ENCODE measurements at regions not wholly inside any gene's neighbourhood (a gene's known extent, or its start where the extent isn't known, plus 50 kb on each side); places are given as distances from the start of the nearest gene placed in this dataset.

GRCh38 chr6:148053209-148053608 lies 289.4 kb upstream of the SASH1 start:
- DNase-seq (no peak), ATAC-seq (no peak)
- intact Hi-C loops (cut with micrococcal nuclease) = no loop called here

- ATAC-seq = no peak
- no peak for DNase-seq
- intact Hi-C loops (cut with micrococcal nuclease) = no loop called here
These were observed 288.8 kb upstream of the SASH1 start for GRCh38 chr6:148053796-148054195.

DNA sequence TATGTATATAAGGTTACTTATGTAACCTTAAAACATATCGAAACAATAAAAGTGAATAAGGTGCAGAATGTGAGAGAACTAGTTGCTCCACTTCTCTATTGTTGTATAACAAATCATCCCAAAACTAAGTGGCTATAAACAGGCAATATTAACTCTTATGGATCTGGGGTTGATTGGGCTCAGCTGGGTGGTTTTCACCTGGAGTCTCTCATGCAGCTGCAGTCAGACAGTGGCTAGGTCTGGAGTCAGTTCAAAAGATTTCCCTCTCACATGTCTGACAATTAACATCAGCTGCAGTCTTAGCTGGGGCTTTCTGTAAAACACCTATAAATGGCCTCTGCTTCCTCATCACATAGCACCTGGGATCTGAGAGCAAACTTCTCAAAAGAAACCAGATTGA lies 288.4 kb upstream of the SASH1 start:
- ATAC-seq = no peak
- DNase-seq = no peak
- intact Hi-C loops (cut with micrococcal nuclease) = no loop called here

- intact Hi-C loops (cut with micrococcal nuclease) = no loop called here
- no peak for DNase-seq
- ATAC-seq = no peak
These were observed 287.2 kb upstream of the SASH1 start for GRCh38 chr6:148055419-148055818.

- intact Hi-C loops (cut with micrococcal nuclease) = no loop called here
- ATAC-seq = no peak
- no peak for DNase-seq
These were observed 282.8 kb upstream of the SASH1 start for GRCh38 chr6:148059869-148060268.

DNA sequence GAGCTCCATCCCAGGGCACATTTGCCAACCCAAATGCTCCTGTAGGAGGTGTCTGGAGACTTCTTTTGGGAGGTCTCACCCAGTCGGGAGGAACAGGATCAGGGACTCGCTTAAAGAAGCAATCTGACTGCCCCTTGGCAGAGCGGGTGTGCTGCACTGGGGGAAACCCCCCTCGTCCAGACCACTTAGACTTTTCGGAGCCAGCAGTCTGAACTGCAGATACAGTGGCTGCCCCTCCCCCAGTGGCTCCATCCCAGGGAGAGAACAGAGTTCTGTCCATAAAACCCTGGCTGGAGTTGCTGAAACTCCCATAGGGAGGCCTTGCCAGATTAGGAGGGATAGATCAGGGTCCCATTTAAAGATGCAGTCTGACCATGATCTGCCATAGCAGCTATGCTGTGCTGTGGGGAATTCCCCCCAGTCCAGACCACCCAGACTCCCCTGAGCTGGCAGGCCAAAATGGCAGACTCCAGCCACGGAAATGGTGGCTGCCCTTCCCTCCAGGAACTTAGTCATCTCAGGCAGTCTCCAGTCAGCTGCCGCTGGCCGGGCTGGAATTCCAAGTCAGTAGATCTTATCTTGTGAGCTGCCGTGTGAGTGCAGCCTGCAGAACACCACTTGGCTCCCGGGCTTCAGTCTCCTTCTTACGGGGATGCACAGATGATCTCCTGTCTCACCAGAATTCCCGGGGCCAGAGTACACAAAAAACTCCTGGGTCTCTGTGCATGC lies 278.1 kb upstream of the SASH1 start:
- DNase-seq = no peak
- no peak for ATAC-seq
- intact Hi-C loops (cut with micrococcal nuclease) = no loop called here

GRCh38 chr6:148068437-148069061 lies 274.1 kb upstream of the SASH1 start:
- ATAC-seq = no peak
- DNase-seq = no peak
- intact Hi-C loops (cut with micrococcal nuclease) = no loop called here

DNA sequence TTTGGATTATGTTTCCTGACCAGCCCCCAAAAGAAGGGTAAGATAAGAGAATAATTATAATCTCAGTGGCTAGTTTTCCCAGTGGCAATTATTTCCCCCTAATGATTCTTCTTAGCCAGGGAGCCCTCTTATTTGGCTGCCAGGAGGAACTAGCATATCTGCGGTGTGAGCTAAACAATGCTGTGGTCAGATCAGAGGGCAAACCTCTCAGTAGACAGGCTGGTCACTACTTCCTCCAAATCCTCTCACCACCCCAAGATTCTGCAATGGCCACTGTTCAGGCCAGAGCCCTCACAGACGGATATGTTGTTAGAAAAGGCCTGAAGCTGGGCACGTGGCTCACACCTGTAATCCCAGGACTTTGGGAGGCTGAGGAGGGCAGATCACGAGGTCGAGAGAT lies 273.4 kb upstream of the SASH1 start:
- ATAC-seq (no peak), DNase-seq (no peak)
- intact Hi-C loops (cut with micrococcal nuclease) = no loop called here

GRCh38 chr6:148074291-148074690 lies 268.3 kb upstream of the SASH1 start:
- no peak for DNase-seq
- no peak for ATAC-seq
- intact Hi-C loops (cut with micrococcal nuclease) = no loop called here

- ATAC-seq (no peak), DNase-seq (no peak)
- intact Hi-C loops (cut with micrococcal nuclease) = no loop called here
These were observed 267.9 kb upstream of the SASH1 start for GRCh38 chr6:148074738-148075137.

DNA sequence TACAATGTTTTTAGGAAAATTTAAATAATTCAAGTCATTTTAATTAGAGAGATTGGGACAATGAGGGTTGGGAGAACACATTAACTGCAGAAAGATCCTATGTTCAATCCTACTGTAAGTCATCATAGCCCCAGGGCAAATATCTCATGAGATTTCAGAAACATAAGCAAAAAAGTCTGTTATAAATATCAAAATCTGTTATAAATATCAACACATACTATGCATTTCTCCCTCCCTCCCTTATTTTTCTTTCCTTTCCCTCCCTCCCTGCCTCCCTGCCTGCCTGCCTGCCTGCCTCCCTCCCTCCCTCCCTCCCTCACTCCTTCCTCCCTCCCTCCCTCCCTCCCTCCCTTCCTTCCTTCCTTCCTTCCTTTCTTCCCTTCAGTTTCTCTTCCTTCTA lies 267.3 kb upstream of the SASH1 start:
- DNase-seq = no peak
- ATAC-seq = no peak
- intact Hi-C loops (cut with micrococcal nuclease) = no loop called here

DNA sequence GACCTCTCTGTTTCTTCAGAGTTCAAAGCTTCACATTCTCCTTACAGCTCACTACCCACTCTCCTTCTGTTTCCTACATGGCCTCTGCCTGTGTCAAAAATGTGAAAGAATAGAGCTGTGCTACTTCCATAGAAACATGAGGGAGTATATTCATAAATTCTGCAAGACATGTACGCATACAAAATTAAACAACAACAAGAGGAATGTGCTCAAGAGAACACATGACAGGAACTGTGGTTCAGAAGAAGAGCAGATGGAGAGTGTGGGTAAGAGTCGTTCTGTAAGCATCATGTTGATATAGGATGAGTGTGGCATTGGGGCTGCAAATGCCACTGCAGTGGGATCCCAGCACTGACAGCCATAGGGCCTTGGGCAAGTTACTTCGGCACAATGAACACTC lies 266.6 kb upstream of the SASH1 start:
- DNase-seq (no peak), ATAC-seq (no peak)
- intact Hi-C loops (cut with micrococcal nuclease) = no loop called here

DNA sequence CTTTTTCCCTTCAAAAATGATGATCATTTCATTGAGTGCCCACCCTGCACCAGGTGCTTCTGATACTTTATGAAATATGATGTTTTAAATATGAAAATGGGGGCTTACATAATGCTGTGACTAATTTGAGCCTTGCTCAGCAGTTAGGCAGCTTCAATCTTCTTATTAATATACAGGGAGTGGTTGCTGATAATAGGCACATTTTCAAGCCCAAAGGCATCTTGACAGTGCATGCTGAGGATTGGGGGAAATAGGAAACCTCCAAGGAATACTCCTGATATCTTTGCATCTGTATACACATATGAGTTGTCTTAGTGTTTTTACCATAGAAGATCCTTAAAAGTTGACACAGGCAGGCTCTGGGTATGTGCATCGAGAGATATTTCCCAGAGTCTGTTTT lies 262.3 kb upstream of the SASH1 start:
- ATAC-seq (no peak), DNase-seq (no peak)
- intact Hi-C loops (cut with micrococcal nuclease) = no loop called here

DNA sequence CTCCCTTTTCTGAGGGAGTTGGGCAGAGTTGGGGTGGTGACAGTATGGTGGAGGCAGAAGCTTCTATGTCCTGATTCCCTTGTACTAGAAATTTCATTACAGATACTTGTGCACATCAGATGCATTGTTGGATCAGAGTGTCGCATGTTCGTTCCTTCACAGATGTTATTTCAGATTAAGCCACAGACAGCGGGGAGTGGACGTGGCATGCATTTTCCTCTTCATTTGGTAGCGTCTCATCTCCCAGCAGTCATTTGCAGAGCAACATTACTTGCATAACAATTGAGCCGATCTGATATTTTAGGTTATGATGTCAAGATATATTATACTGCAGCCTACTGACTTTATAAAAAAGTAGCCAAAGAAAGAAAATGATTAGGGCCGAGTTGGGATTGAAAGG lies 261.6 kb upstream of the SASH1 start:
- ATAC-seq (no peak), DNase-seq (no peak)
- intact Hi-C loops (cut with micrococcal nuclease) = no loop called here

DNA sequence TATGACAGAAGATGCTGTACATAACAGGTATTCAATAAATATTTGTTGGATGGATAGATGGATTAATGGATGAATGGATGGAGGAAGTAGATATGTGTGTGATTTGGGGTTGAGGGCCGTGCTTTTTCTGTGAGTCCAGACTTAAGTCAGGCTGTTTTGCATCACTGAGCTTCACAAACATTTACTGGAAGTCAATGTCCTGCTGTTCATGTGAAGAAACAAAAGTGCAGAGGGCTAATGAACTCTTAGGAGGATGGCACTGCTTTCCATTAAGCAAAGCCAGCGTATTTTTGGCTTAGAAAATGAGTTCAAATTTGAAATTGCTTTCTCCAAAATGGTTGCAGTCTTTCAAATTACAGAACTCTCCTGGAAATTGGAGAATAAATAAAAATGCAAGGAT lies 260.6 kb upstream of the SASH1 start:
- no peak for ATAC-seq
- DNase-seq = no peak
- intact Hi-C loops (cut with micrococcal nuclease) = no loop called here

DNA sequence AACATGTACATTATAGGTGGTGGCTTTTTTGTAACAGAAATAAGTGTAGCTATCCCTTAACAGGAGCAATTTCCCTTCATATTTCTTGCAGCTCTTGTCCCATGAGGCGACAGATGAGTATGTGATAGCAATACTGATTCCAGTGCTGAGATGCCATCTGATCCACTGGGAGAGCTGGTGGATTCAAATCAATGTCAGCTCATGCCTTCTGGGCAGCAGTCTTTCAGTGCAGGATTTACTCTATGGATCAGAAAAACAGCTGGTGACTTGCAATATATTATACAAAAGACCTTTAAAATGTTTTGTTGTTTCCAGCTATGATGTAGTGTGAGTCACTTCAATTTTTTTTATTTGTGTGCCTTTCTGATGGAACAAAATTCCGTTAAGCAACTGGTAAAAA lies 259.9 kb upstream of the SASH1 start:
- ATAC-seq = no peak
- intact Hi-C loops (cut with micrococcal nuclease) = no loop called here
- no peak for DNase-seq

- ATAC-seq (no peak), DNase-seq (no peak)
- intact Hi-C loops (cut with micrococcal nuclease) = no loop called here
These were observed 256.9 kb upstream of the SASH1 start for GRCh38 chr6:148085631-148086331.

GRCh38 chr6:148086386-148086785 lies 256.3 kb upstream of the SASH1 start:
- intact Hi-C loops (cut with micrococcal nuclease) = no loop called here
- DNase-seq (no peak), ATAC-seq (no peak)

DNA sequence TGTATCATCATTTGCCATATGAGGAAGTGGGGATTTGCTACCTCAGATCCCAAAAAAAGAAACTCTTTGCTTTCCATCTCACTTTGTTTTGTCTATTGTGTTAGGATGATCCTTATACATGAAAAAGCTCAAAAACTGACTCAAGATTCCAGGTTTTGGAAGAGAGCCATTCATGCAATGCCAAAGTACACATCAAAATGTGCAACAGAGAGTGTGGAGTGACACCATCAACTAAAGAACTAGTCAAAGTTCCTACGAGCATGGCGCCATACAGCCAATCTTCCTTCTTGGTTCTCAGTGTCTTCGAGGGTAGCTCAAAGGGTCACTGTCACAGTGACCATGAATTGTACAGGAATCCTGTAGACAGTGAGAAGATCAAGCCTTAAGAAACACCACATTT lies 255.8 kb upstream of the SASH1 start:
- intact Hi-C loops (cut with micrococcal nuclease) = no loop called here
- DNase-seq = no peak
- no peak for ATAC-seq

DNA sequence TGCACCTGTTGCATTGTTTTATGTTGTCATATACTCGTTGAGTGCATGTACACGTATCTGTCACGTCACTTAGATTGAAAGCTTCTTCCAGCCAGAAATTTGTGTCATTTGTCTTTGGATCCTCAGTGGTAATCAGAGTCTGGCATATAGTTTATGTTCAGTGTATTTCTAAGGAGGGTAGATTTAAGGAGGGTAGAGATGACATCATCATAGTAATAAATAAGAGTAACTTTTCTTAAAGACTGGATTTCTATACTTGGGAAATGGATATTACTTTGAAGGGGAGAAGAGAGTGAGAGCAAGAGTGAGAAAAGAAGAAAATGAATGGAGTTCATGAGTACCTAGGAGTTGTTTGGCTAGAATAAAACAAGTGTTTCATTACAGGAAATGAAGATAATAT lies 255.0 kb upstream of the SASH1 start:
- ATAC-seq = no peak
- no peak for DNase-seq
- intact Hi-C loops (cut with micrococcal nuclease) = no loop called here

DNA sequence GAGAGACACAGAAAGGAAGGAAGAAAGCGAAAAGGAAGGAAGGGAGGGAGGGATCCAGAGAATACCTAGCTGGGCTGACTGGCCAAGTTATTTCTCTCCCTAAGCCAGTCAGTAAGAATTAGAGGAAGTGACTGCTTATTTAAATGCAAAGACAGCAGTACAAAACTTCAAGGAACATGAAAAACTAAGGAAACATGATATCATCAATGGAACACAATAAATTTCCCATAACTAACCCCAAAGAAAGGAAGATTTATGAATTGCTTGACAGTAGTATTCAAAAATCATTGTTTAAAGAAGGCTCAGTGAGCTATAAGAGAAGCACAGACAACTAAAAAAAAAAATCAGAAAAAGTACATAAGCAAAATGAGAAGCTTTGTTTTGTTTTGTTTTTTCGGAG lies 252.3 kb upstream of the SASH1 start:
- intact Hi-C loops (cut with micrococcal nuclease) = no loop called here
- no peak for ATAC-seq
- DNase-seq = no peak

Data from left ventricle myocardium superior (tissue), 1 donor.